22Rv1 (cell line): ENCODE measurements at regions not wholly inside any gene's neighbourhood (a gene's known extent, or its start where the extent isn't known, plus 50 kb on each side); places are given as distances from the start of the nearest gene placed in this dataset.

ENCODE experiments used
- ZFX ChIP-seq: fragments of 450-650 bp; IDR thresholded peaks from 2 replicates; pipeline ENCODE4 v1.6.1; 2017; ENCODE audit warnings: antibody characterized with exemption, borderline replicate concordance
- TF ChIP-seq, protein P1 (sequence below): fragments of 450-650 bp; IDR thresholded peaks from 2 replicates; pipeline ENCODE4 v1.5.1; 2017; ENCODE audit warnings: mild to moderate bottlenecking

DNA sequence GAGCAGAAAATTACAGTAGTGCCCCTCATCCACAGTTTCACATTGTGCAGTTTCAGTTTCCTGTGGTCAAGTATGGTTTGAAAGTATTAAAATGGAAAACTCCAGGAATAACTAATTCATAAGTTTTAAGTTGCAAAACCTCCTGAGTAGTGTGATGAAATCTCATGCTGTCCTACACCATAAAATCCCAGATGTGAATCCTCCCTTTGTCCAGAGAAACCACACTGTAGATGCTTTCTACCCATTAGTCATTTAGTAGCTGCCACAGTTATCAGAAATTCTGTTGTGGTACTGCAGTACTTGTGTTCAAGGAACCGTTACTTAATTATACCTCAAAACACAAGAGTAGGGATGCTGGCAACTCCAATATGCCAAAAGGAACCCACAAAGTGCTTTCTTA is 74.7 kb downstream of the PTCHD4 start:
- TF ChIP-seq, protein P1, sequence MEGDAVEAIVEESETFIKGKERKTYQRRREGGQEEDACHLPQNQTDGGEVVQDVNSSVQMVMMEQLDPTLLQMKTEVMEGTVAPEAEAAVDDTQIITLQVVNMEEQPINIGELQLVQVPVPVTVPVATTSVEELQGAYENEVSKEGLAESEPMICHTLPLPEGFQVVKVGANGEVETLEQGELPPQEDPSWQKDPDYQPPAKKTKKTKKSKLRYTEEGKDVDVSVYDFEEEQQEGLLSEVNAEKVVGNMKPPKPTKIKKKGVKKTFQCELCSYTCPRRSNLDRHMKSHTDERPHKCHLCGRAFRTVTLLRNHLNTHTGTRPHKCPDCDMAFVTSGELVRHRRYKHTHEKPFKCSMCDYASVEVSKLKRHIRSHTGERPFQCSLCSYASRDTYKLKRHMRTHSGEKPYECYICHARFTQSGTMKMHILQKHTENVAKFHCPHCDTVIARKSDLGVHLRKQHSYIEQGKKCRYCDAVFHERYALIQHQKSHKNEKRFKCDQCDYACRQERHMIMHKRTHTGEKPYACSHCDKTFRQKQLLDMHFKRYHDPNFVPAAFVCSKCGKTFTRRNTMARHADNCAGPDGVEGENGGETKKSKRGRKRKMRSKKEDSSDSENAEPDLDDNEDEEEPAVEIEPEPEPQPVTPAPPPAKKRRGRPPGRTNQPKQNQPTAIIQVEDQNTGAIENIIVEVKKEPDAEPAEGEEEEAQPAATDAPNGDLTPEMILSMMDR: no peak
- TF ChIP-seq ZFX: no peak
